IPS-15b (cell line): ENCODE measurements at regions not wholly inside any gene's neighbourhood (a gene's known extent, or its start where the extent isn't known, plus 50 kb on each side); places are given as distances from the start of the nearest gene placed in this dataset.
"Not testable (repeated sequence)": the region's sequence is repeated elsewhere in the genome, so short reads cannot be mapped to it uniquely, and the experiment has no call there.

Source experiments
- H3K27me3 ChIP-seq: one replicate; pipeline ENCODE4 v1.6.1; 2013; ENCODE audit warnings: low read length; ENCODE audit not compliant: control insufficient read depth, insufficient read depth
- H3K36me3 ChIP-seq: one replicate; pipeline ENCODE4 v1.6.1; 2013; ENCODE audit warnings: low read length; ENCODE audit not compliant: control insufficient read depth, insufficient read depth
- H3K4me1 ChIP-seq: one replicate; pipeline ENCODE4 v1.6.1; 2013; ENCODE audit warnings: mild to moderate bottlenecking, low read length; ENCODE audit not compliant: control insufficient read depth, insufficient read depth
- H3K4me3 ChIP-seq: one replicate; pipeline ENCODE4 v1.5.1; 2013; ENCODE audit warnings: low read depth, low read length
- H3K9ac ChIP-seq: one replicate; pipeline ENCODE4 v1.6.1; 2013; ENCODE audit warnings: low read depth, mild to moderate bottlenecking, low read length
- H3K9me3 ChIP-seq: one replicate; pipeline ENCODE4 v1.6.1; 2013; ENCODE audit warnings: mild to moderate bottlenecking, low read length; ENCODE audit not compliant: control insufficient read depth, insufficient read depth

DNA sequence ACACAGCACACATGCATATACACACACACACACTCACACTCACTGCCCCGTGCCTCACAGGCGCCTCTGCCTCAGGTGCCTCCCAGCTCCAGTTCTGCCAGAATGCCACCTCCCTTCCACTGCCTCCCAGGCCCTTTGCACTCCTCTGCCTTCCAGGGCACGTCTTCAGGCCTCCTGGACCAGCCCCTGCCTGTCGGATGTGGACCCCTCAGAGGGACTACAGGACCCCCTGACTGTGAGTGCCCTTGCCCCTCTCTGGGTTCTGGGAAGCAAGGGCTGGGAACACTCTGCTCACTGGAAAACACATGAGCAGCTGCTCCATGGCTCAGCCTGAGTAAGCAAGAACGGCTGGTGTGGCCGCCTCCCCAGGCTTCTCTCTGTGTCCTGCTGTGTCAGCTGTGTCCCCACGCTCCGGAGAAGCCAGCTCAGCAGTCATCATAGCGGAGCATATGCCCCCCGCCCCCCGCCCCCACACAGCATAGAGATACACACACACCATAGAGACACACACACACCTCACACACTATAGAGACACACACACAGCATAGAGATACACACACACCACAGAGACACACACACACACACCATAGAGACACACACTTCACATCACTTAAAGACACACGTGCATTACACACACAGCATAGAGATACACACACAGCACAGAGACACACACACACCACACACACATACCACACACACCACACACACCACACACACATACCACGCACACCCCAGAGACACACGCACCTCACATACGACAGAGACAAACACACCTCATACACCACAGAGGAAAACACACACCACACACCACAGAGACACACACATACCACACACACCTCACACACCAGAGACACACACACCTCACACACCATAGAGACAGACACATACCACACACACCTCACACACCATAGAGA lies 271.3 kb downstream of the CYRIA start:
- no peaks in the 10 kb centered on the region for H3K9me3 ChIP-seq
- H3K36me3 ChIP-seq = no peaks in the 10 kb centered on the region
- no peak overlapping the region for H3K4me3 ChIP-seq
- no peaks in the 10 kb centered on the region for H3K27me3 ChIP-seq
- H3K9ac ChIP-seq = no peak overlapping the region
- no peaks in the 10 kb centered on the region for H3K4me1 ChIP-seq

DNA sequence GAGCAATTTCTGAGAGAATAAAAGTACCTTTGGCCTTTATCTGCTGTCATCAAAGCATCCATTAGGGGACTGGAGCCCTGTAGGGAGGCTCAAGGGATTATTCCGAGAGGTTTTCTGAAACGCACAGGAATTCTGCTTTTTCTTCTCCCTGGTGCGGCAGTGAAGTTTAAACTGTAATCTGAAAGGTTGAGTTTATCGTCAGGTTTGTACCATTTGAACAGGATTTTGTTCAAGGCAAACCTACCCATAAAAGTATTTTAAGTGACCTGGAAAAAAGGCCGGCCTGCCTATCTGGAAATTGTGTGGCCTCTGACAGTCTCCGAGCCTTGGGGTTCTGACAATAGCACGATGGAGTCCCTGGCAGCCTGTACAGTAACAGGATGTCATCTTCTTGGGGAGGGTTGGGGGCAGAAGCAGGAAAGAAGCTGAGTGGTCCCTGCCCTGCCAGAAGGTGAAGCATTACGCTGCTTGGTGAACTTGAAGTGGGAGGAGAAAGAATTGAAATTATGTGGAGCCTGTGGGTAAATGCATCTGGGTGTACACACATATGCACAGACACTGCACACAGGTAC lies 272.0 kb downstream of the CYRIA start:
- H3K27me3 ChIP-seq = no peaks in the 10 kb centered on the region
- no peaks in the 10 kb centered on the region for H3K4me1 ChIP-seq
- H3K4me3 ChIP-seq = no peak overlapping the region
- no peak overlapping the region for H3K9ac ChIP-seq
- no peaks in the 10 kb centered on the region for H3K36me3 ChIP-seq
- no peaks in the 10 kb centered on the region for H3K9me3 ChIP-seq

DNA sequence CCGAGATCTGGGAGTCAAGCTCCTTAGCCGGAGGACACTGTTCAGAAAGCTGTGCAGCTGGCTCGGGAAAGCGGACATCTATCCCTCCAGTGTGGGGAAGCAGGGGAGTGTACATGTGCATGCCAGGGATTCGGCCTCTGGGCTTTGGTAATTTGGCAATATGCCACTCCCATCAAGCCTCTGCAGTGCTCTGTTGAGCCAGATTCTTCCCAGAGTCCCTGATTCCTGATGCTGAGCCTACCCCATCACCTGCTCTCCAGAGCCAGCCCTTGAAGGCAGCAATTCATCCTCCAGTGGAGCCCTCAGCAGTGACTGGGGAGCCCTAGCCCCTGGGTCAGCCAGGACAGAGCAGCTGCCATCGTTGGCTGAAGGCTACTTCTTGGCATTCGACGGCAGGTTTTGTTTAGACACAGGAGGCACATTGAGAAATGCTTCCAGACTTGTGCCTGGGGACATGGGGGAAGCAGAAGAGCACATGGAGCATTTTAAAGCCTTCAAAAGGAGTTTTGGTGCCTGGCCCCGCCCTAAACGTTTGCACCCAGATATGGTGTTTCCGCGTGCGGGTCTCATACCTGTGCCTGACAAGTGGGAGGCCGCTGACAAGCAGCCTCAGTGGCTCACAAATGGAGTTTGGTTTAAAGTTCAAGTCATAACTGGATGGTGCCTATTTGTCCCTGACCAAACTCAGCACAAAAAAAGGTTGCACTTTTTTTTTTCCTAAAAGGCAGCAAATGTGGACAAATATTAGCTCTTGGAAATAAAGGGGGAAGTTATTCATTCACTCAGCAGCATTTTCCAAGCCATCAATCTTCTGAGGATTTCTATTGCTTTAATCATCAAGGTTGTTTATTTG lies 272.8 kb downstream of the CYRIA start:
- Histone ChIP-seq H3K4me1 (no peaks in the 10 kb centered on the region), H3K27me3 (no peaks in the 10 kb centered on the region), H3K4me3 (no peak overlapping the region), H3K9ac (no peak overlapping the region), H3K36me3 (no peaks in the 10 kb centered on the region), H3K9me3 (no peaks in the 10 kb centered on the region)

DNA sequence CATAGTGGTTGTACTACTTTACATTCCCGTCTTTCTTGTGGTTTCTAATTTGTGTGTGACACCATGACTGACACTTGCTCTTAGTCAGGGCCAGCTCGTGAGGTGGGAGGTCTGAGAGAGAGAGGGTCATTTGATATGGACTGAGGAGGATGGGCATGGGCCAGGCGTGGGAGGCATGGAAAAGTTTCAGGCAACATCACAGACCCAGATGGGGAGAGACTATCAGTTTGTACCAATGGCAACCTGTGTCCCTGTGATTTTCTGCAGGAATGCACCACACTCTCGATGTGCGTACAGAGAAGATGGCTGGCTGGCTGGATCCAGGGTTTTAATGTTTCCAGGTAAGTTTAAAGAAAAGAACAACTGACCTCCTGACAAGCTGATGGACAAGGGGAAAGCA lies 273.6 kb downstream of the CYRIA start:
- Histone ChIP-seq H3K36me3 (no peaks in the 10 kb centered on the region), H3K4me1 (no peaks in the 10 kb centered on the region), H3K27me3 (no peaks in the 10 kb centered on the region), H3K9me3 (no peaks in the 10 kb centered on the region), H3K9ac (no peak overlapping the region), H3K4me3 (no peak overlapping the region)

DNA sequence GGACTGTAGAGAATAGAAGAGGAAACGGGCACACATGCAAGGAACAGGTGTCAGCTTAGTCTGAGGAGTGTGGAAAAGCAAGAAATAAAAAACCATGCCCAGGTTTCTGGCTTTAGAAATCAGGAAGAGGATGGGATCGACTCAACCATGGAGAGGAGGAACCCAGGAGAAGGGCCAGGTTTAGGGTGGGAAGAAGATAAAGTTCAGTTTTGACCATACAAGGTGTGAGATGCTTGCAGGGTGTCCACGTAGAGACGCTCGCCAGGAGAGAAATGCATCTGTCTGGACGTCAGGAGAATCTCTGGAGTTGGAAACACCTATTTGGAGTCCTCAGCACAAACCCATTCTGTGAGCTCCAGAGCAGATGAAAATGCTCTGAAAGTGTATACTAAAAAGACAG lies 275.1 kb downstream of the CYRIA start:
- Histone ChIP-seq H3K27me3 (no peaks in the 10 kb centered on the region), H3K9ac (no peak overlapping the region), H3K4me3 (no peak overlapping the region), H3K36me3 (no peaks in the 10 kb centered on the region), H3K4me1 (no peaks in the 10 kb centered on the region), H3K9me3 (no peaks in the 10 kb centered on the region)

DNA sequence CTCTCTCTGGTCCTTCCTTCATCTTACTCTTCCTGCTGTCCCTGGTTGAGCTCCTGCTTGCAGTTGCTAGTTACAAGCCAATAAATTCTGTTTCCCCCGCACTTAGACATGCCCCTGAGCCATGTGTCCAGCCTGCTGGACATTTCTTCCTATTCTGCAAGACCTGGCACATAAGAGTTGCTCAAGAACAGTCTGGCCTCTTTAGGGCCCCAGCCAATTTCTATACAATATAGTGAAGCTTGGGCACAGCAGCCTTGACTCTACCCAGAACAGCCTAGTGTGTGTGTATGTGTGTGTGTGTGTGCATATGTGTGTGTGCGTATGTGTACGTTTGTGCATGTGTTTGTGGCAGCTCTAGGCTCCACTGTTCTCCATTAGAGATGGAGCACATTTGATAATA lies 276.0 kb downstream of the CYRIA start:
- Histone ChIP-seq H3K4me1 (no peaks in the 10 kb centered on the region), H3K9me3 (no peaks in the 10 kb centered on the region), H3K27me3 (no peaks in the 10 kb centered on the region), H3K36me3 (no peaks in the 10 kb centered on the region), H3K4me3 (no peak overlapping the region), H3K9ac (no peak overlapping the region)

DNA sequence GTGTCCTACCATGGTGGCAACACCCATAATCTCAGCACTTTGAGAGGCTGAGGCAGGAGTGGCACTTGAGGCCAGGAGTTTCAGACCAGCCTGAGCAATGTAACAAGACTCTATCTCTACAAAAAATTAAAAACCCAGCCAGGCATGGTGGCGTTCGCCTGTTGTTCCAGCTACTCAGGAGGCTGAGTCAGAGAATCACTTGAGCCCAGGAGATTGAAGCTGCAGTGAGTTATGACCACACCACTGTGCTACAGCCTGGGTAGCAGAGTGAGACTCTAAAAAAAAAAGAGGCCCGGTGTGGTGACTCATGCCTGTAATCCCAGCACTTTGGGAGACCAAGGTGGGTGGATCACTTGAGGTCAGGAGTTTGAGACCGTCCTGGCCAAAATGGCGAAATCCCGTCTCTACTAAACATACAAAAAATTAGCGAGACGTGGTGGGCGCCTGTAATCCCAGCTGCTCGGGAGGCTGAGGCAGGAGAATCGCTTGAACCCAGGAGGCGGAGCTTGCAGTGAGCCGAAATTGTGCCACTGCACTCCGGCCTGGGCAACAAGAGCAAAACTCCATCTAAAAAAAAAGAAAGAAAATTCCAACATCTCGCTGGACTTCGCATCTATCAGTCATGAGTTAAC lies 277.3 kb downstream of the CYRIA start:
- not testable (repeated sequence) for H3K9ac ChIP-seq, H3K27me3 ChIP-seq, H3K36me3 ChIP-seq, H3K4me3 ChIP-seq, H3K9me3 ChIP-seq, H3K4me1 ChIP-seq

DNA sequence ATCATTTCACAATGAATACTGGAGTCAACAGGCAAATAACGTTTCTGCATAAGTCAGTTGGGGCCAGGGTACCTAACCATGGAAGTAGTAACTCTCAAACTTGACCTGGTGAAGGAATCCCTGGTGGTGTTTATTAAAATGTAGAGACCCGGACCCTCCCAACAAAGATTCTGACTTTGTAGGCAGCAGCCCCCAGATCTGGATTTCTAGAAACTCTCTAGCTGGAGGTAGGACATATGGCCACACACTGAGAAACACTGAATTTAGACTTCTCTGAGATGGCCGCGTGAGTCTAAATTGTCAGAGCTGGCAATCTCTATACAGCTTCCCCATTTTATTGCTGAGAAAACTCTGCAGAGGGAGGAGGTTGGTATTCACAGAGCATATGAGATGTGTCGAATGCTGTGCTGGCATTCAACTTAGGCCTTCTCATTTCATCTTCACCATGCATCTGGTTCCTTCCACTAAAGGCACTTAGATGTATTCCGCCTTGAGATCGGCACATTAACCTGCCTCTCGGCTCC lies 278.1 kb downstream of the CYRIA start:
- no peak overlapping the region for H3K4me3 ChIP-seq
- no peaks in the 10 kb centered on the region for H3K36me3 ChIP-seq
- H3K9ac ChIP-seq = no peak overlapping the region
- no peaks in the 10 kb centered on the region for H3K9me3 ChIP-seq
- no peaks in the 10 kb centered on the region for H3K4me1 ChIP-seq
- H3K27me3 ChIP-seq = no peaks in the 10 kb centered on the region

DNA sequence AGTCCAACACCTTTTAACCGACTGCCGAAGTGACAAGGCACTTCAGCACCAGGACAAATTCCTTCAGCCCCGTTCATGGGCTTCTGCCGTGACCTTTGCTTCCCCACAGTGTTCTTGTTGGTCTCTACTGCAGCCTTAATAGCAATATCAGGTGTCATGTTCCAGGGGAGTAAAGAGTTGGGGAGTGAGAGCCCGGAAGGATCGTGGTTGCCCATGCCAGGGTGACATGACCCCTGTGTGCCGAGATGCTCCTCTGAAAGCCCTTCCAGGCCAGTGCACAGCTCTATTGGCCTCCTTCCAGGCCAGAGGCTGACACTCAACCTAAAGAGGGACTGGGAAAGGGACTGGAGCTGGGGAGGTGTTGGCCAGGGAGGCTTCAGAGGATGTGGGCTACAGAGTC lies 279.2 kb downstream of the CYRIA start:
- H3K4me3 ChIP-seq = no peak overlapping the region
- H3K9me3 ChIP-seq = no peaks in the 10 kb centered on the region
- H3K4me1 ChIP-seq = no peaks in the 10 kb centered on the region

DNA sequence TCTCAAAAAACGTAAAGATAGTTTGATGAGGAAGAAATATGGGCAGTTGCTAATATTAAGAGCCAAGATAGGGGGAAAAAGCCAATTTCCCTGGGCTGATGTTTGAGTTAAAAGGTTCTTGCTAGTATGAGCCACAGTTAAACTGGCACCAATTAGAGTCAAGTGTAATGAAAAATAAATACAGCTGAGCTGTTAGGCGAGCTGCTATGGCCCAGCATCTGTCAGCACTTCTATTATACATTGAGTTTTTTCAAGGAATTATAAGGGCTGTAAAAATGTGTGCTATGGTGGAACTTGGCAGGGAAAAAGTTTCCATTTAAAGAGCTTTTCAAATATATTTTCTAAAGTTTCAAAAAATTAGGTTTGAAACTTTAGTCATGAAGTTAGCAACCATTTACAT lies 279.6 kb downstream of the CYRIA start:
- Histone ChIP-seq H3K9me3 (no peaks in the 10 kb centered on the region), H3K4me1 (no peaks in the 10 kb centered on the region), H3K9ac (no peak overlapping the region), H3K36me3 (no peaks in the 10 kb centered on the region), H3K27me3 (no peaks in the 10 kb centered on the region), H3K4me3 (no peak overlapping the region)

More for the DNA sequence above, 279.2 kb downstream of the CYRIA start:
- Histone ChIP-seq H3K27me3 (no peaks in the 10 kb centered on the region), H3K36me3 (no peaks in the 10 kb centered on the region), H3K9ac (no peak overlapping the region)

DNA sequence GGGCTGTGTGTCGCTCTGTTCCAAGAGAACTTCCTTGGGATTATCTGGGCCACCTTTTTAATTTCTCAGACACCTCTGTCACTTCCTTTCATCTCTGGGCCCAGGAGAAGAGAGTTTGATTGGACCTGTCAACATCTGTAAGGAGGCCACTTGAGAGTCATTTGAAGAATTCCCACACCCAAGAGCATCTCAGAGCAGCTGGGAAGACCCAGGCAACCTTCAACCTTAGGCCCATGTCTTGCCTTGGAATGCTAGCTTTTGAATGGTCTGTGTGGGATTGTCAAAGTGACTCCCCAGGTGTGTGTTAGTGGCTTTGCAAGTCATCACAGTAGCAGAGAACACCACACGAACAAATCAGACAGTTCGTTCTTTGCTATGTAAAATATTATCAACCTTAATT lies 280.3 kb downstream of the CYRIA start:
- Histone ChIP-seq H3K9ac (no peak overlapping the region), H3K36me3 (no peaks in the 10 kb centered on the region), H3K4me3 (no peak overlapping the region), H3K9me3 (no peaks in the 10 kb centered on the region), H3K4me1 (no peaks in the 10 kb centered on the region), H3K27me3 (no peaks in the 10 kb centered on the region)
